HG03025 (cell line): ENCODE measurements at regions not wholly inside any gene's neighbourhood (a gene's known extent, or its start where the extent isn't known, plus 50 kb on each side); places are given as distances from the start of the nearest gene placed in this dataset.

Experiments
- ATAC-seq: cut with Tn5 transposase; IDR thresholded peaks from one replicate; pipeline ENCODE4 v1.9.1; 2021; ENCODE audit warnings: mild to moderate bottlenecking, moderate library complexity; ENCODE audit not compliant: unreplicated experiment, low FRiP score

GRCh38 chr4:17301266-17301665 is 210.6 kb downstream of the QDPR start:
- no peak for ATAC-seq

GRCh38 chr4:17296921-17297890 is 214.7 kb downstream of the QDPR start:
- no peak for ATAC-seq

- no peak for ATAC-seq
Observed at GRCh38 chr4:17293901-17294300, 218.0 kb downstream of the QDPR start.

- ATAC-seq = no peak
Observed at GRCh38 chr4:17288151-17288550, 223.7 kb downstream of the QDPR start.

- no peak for ATAC-seq
Observed at GRCh38 chr4:17286752-17287460, 225.0 kb downstream of the QDPR start.

GRCh38 chr4:17285747-17286146 is 226.1 kb downstream of the QDPR start:
- ATAC-seq = no peak

- no peak for ATAC-seq
Observed at GRCh38 chr4:17284323-17285175, 227.3 kb downstream of the QDPR start.

GRCh38 chr4:17283832-17284231 is 228.1 kb downstream of the QDPR start:
- ATAC-seq = no peak

GRCh38 chr4:17283251-17283650 is 228.6 kb downstream of the QDPR start:
- ATAC-seq = no peak

- no peak for ATAC-seq
Observed at GRCh38 chr4:17280261-17281018, 231.4 kb downstream of the QDPR start.

GRCh38 chr4:17276776-17277175 is 235.1 kb downstream of the QDPR start:
- no peak for ATAC-seq

- no peak for ATAC-seq
Observed at GRCh38 chr4:17275836-17276235, 236.1 kb downstream of the QDPR start.

- ATAC-seq = no peak
Observed at GRCh38 chr4:17273047-17273446, 238.8 kb downstream of the QDPR start.

- ATAC-seq = no peak
Observed at GRCh38 chr4:17272154-17272553, 239.7 kb downstream of the QDPR start.

- ATAC-seq = no peak
Observed at GRCh38 chr4:17265653-17266052, 246.2 kb downstream of the QDPR start.

- ATAC-seq = no peak
Observed at GRCh38 chr4:17265139-17265538, 246.8 kb downstream of the QDPR start.

GRCh38 chr4:17260166-17260907 is 251.6 kb downstream of the QDPR start:
- no peak for ATAC-seq

- no peak for ATAC-seq
Observed at GRCh38 chr4:17258106-17258505, 253.8 kb downstream of the QDPR start.

GRCh38 chr4:17252131-17252530 is 259.8 kb downstream of the QDPR start:
- ATAC-seq = no peak
